HG03469 (cell line): ENCODE measurements at regions not wholly inside any gene's neighbourhood (a gene's known extent, or its start where the extent isn't known, plus 50 kb on each side); places are given as distances from the start of the nearest gene placed in this dataset.
"Not testable (repeated sequence)": the region's sequence is repeated elsewhere in the genome, so short reads cannot be mapped to it uniquely, and the experiment has no call there.

Source experiments
- ATAC-seq: cut with Tn5 transposase; IDR thresholded peaks from one replicate; pipeline ENCODE4 v1.9.1; 2021; ENCODE audit warnings: mild to moderate bottlenecking, moderate library complexity, moderate number of reproducible peaks; ENCODE audit not compliant: unreplicated experiment

DNA sequence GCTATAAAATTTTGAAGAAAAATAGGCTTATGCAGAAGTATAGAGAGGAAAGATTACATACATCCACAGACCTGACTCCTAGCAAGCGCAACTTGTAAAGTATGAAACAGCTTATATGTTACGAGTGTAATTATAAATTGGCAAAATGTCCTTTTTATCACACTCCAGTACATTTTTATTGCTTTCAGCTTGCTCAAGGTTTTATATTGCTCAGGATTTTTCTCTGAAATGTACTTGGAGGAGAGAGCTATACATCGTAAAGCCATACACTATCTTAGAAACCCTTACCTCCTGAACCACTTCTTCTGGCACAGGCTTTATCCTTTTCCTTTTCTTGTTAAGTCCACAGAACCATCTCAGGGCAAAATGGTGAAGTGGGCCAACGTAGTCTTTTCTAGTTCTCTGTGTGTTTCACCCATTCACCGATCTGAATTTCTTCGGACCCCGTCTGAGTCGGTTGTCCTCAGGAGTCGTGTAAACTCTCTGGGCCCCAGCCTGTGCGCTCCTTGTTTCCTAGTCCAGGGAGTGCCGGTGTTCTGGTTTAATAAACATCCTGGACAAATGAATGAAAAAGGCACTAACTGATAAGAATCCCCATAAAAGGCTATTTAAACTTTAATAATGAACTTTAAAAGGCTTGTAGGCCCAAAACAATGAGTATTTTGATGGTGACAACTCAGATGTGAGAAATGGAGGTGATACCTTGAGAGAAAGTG, 150.2 kb upstream of the SPATA31A3 start:
- ATAC-seq: not testable (repeated sequence)

DNA sequence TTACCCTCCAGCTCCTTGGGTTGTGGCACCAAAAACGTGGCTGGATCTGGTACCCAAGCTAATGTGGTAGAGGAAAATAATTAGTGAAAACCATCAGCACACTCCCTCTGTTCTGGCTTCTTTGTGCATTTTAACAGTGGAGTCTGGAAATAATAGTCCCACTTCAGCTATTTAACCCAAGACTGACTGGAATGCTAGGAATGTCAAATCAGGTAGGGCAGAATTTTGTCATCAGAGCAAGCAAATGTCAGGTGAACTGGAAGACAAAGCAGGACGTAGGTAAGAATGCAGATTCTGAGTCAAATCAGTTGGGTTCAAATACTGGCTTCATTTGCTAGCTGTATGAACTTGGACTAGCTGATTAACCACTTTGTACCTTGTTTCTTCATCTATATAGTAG, 144.0 kb upstream of the SPATA31A3 start:
- ATAC-seq: not testable (repeated sequence)

DNA sequence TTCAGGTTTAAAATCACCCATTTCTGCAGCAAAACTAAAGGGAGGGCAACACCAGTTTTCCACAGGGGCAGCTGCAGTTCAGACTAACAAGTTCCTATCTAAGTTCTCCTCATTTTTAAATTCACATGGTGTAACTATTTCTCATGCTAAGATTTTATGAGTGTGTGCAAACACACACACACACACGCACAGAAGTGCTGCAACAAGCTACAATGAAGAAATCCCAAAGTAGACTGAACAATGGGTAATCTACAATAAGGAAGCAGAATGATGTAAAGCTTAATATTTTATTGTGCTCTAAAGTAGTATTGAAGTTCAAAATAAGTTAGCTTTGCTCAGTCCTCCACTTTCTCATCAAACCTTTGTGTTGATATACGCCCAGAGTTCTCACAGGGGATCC, 140.8 kb upstream of the SPATA31A3 start:
- ATAC-seq: not testable (repeated sequence)

DNA sequence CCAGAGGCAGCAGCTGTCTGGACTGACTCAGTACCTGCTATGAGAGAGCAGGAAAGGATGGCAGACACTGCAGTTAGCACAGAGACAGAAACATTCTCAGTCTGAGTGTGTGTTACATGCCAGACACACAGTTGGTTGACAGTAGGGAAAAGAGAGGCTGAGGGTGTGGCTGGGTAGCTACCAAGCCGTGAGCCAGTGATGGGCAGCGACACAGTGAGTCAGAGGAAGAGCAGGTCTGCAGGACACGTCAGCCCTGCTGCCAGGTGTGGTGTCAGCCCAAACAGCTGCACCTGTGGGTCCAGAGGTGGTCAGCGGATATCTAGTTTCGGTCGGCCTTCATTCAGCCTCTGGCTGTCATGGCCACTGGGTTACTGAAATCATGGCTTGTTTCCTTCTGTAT, 124.4 kb upstream of the SPATA31A3 start:
- not testable (repeated sequence) for ATAC-seq

DNA sequence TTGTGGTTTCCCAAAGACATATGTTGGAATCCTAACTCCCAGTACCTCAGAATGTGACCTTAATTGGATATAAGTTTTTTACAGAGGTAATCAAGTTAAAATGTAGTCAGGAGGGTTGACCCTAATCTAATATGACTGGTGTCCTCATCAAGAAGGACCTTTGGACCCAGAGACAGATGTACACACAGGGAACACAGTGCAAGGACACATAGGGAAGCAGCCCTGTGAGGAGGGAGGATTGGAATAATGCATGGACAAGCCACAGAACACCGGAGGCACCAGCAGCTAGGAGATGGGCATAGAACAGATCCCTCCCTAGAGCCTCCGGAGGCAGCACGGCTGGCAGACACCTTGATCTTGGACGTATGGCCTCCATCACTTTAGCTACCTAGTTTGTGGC, 119.8 kb upstream of the SPATA31A3 start:
- not testable (repeated sequence) for ATAC-seq

DNA sequence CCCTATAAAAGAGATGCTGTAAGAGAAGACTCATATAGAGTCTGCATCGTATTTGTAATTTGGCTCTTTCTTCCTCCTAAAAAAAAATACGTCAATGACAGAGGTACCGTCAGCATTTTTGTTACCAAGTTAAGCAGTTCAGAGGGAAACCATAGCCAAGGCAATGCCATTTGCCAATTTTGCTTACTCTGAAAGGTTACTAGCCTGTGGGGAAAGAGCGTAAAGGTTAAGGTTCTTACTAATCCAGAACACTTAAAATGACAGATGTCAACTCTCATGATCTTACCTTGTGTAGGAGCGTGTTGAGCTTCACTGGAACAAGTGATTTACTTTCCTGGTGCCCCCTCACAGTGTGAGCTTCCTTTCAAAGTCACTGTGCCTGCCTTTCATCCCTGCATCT, 119.4 kb upstream of the SPATA31A3 start:
- ATAC-seq: not testable (repeated sequence)

DNA sequence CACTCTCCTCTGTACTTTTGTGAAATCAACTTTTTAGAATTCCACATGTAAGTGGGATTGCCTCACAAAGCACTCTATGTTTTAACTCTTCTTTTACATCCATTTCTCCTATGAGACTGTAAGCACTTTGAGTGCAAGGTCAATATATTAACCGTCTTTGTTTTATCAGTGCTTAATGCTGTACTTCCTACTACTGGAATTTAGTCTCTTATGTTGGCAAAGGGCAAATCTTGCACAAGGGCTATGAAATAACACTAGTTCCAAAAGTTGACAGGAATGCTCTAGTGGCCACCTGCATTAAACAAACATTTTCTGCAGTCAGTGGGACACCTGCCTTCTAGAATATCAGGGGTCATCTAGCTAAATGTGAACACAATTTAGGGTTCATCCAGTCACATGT, 117.5 kb upstream of the SPATA31A3 start:
- ATAC-seq: not testable (repeated sequence)

DNA sequence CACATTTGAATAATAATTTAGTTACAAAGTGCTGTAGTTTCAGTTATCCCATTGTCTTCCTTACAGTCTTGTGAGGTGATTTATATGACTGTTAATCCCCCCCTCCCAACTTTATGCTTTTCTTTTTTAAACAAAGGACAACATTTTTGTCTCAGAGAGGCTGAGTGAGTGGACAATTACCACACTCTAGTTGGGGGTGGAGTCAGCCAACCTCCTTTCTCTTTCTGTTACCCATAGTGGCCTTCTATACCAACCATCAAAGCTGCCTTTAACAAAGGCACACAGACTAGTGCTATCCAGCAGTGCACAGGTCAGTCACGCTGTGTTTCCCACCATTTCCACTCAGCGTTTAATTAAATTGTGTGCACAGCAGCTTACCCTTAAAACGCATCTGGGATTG, 114.3 kb upstream of the SPATA31A3 start:
- not testable (repeated sequence) for ATAC-seq

DNA sequence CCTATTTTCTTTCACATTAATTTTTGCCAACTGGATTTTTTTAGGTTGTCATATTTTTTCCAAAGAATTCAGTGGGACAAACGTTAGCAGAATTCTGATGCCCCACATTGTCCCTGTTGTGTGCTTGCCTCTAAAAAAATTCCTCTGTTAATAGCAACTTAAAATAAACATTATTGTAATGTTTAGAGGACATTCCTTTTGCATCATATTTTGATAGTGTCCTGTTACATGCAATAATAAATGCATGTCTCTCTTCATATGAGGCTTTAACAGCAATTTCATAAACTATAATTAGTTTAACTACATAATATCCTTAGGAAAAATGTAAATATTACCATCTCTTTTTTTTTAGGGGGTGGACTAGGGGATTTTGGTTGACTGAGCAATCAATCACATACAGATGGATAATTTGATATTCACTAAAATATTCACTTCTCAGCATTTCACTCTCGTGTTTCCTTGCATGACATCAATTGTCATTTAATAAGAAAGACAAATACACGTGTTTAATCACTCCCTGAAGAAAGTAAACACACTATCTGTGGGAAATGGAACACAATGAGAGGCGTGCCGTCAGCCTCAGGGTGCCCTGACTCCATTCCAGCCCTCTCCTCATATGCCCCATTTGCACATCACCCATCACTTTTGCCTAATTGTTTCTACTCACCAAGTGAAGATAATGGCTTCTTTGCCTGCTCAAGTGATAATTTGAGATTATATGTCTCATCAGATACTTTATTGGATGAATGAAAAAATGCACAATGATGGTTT, 110.3 kb upstream of the SPATA31A3 start:
- ATAC-seq: not testable (repeated sequence)

DNA sequence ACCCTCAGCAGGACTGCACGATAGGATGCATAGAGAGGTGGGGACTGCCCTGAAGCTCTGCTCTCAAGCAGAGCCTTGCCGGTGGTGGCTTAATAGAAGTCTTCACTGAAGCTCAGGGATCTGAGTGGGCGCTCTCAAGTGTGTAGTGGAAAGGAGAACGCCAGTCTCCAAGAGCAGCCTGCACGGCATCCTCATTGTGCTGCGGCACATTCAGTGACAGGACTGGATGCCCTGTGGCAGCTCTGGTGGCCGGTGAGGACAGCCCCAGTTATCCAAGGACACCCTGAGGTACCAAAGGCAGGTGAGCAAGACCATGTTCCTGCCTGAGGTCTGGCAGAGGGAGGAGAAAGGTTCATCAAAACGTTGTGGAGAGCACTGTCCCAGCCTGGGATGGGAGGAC, 98.8 kb upstream of the SPATA31A3 start:
- not testable (repeated sequence) for ATAC-seq

DNA sequence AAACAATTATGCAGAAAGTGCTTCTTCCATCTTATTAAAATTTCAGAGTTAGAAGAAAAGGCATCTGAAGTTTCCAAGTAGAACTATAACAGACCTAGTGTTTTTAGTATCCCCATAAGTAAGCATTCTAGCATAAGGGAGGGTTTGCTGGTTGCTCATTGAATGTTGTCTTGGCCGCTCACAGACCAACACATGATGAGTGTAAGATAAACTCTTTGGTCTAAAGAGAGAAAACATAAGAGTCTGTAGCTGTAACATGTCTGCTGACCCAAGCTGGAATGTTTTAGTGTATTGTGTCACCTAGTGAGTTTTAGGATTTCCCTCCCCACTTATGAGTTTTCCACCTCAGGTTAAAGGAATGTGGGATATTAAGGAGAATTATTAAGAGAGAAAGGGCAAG, 94.5 kb upstream of the SPATA31A3 start:
- ATAC-seq: not testable (repeated sequence)

DNA sequence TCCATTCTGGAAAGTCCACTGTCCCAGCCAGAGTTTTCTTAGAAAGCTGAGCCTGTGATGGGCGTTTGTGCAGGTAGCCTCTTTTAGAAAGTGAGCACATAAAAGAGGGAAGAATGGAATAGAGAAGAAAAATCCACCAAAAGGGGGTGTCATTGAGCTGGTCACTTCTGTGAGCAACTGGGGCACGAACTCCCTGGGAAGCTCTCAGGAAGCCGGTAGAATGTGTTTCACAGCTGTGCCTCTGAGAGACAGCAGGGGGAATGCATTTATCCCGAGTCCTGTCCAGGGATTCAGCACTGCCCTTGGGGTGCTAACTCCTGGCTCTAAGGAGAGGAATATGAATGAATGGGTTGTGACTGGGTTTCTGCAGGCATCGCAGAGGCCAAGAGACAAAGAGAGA, 73.8 kb upstream of the SPATA31A3 start:
- ATAC-seq: not testable (repeated sequence)

DNA sequence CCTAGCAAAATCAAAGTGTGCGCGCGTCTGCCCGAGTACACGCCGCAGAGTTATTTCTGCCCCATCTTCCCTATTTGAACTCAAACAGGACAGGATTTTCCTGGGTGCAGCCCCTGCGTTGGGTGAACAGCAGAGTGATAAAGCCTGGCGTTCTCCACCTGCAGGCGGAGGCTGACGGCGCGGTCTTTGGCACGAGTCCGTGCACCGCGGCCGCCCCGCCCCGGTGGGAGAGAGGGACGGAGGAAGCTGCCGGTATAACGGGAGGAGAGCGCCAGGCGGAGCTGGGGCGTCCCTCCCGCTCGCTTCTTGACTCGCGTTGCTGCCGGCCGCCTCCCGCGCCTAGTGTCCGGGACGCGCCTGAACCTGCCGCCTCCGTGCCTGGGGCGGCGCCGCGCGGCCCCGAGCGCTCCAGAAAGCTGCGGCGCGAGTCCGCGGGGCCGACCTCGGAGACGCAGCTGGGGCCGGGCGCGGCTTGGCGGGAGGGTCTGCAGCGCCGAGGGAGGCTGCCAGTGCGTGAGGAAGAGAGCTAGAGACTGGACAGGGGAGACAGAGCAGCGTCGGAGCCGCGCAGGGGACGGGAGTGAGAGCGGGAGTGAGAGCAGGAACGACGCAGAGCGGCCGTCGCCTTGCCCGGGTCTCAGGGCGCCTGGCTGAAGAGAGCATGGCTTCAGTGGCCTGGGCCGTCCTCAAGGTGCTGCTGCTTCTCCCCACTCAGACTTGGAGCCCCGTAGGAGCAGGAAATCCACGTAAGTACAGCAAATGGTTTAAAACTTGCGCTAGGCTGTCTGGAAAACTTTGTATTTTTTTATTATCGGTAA, 66.8 kb upstream of the SPATA31A3 start:
- not testable (repeated sequence) for ATAC-seq
